Kidney glomerular epithelial cell (primary cell): ENCODE measurements at regions not wholly inside any gene's neighbourhood (a gene's known extent, or its start where the extent isn't known, plus 50 kb on each side); places are given as distances from the start of the nearest gene placed in this dataset.
A peak's percentile ranks its signal among the peaks of the same experiment; 100 is the strongest.
"Not testable (repeated sequence)": the region's sequence is repeated elsewhere in the genome, so short reads cannot be mapped to it uniquely, and the experiment has no call there.

Experiments used
- DNase-seq: peaks from one replicate; lab custom pipeline; 2025; lab: John Stamatoyannopoulos, UW

GRCh38 chr6:112988748-112989147 lies 641.6 kb downstream of the RFPL4B start:
- no peak for DNase-seq

- DNase-seq, result no peak
These were observed 643.8 kb downstream of the RFPL4B start for GRCh38 chr6:112990971-112991370.

- DNase-seq, result no peak
These were observed 644.8 kb downstream of the RFPL4B start for GRCh38 chr6:112991912-112992311.

DNA sequence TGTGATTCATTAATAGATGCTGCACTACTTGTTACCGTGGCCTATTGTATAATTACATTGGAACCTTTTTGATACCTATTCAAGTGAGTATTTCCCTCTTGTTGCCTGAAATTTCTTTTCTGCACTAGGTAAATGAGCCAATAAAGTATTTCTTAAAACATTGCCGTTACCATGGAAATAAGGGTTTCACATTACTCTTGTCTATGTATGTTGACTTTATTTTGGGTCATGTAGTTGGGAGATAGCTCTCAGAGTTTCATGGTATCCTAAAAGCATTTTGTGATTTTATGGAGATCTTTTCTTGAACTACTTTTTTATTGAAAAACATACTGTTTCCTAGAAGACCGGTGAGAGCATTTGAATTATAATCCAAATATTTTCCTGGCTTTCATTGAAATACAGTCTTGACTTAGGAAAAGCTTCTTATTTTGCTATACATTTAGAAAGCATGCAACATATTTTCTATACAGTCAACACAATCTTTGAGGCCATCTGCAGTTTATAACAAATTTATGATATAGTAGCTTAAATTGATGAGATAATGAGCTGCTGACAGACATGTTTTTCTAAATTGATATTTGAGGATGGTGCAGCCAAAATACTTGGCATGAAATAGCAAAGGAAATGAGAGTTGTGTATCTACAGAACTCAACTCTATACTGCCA lies 650.4 kb downstream of the RFPL4B start:
- no peak for DNase-seq

GRCh38 chr6:113004054-113004453 lies 656.9 kb downstream of the RFPL4B start:
- DNase-seq, result no peak

DNA sequence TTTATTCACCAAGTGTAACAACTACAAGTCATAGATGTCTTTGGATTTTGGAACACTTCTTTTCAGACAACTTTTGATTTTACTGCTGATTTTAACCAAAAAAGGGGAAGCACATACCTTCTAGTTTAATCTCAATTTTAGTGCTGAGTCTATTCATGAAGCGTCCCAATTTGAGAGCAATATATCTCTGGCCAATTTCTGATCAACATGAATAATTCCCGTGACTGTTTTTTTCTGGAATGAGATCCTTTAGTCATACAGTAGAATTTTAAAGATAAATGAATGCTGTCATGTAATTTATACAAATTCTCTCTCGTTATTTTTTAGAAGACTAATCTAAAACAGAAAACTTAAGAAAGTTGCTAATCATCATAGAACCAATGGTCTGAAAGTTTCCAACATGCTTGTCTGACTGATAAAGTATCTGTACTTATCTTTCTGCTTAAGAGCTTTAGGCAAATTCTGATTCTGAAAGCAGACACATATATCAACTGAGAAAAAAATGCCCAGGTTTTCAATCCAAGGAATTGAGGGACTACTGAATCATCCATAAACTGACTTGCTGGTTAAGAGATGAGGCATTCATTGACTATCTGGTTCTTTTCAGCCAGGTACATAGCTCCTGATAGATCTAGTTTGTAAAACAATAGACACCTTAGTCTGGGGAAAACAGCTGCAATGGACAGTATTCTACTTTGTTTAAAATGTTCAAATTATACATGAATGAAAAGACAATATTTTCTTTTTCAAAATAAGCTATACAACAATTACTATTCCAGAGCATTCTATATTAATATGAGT lies 657.5 kb downstream of the RFPL4B start:
- no peak for DNase-seq

DNA sequence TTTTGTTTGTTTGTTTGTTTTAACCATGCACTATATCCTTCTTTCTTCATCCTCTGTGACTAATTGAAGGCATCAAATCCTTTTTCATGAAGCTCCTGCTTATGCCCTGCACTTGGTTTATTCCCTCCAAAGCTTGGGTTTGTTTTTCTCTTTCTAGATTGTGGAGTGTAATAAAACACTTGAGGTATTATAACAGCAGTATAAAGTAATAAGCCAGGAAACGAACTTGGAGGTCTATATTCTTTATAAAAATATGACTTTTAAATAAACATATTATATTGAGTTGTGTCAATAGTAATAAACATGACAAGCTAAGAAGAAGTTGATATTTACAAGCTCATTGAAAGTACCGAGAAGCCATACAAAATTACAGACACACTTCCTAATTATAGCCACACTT lies 659.4 kb downstream of the RFPL4B start:
- no peak for DNase-seq

GRCh38 chr6:113009682-113010081 lies 662.6 kb downstream of the RFPL4B start:
- DNase-seq, result no peak

DNA sequence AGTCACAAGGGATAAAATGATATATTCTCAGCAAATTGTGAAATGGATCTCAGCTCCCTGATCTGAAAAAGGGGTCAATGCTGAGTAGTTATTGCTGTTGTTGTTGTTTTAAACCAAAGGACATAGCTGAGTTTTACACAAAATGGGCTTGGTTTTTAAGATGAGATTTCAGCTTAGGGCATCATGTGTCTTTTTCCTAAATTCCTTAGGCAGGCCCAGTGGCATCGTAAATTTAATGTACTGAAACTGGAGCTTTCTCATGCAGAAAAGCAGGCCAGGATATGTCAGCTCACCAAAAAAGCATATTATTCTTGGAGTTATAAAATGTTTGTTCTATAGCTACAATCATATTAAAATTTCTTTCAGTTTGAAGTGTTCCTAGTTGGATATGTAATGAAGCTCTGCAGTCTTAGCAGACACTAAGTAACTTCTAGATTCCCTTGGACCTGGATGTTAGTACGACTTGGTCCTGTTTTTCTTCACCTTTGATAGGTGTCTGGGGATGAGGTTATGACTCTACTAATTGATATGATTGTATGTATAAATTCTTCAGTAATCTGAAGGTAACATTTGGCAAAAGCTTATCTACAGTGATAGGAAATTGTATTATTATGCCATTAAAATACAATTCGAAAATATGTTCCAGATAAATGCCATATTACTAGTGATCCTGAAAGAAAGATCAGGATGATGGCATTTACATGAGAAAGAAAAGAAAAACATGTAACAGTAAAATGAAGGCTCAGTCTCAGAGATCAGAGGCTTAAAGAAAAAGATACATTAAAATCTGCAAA lies 663.3 kb downstream of the RFPL4B start:
- DNase-seq, result no peak

- no peak for DNase-seq
These were observed 664.3 kb downstream of the RFPL4B start for GRCh38 chr6:113011389-113011788.

- DNase-seq, result no peak
These were observed 664.7 kb downstream of the RFPL4B start for GRCh38 chr6:113011801-113012200.

DNA sequence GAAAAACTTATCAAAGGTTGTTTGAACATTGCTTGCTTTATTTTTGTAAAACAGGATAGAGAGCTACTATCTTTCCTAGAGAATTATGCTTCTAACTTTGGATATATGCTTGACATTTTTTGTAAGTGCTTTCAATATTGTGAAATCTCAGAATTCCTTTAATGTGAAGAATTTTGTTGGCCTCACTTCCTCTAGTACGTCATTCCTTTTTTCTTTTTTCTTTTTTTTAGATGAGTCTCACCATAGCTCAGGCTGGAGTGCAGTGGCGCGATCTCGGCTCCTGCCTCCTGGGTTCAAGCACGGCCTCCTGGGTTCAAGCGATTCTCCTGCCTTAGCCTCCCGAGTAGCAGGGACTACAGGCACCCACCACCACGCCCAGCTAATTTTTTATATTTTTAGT lies 668.1 kb downstream of the RFPL4B start:
- no peak for DNase-seq

GRCh38 chr6:113017353-113017752 lies 670.2 kb downstream of the RFPL4B start:
- no peak for DNase-seq

DNA sequence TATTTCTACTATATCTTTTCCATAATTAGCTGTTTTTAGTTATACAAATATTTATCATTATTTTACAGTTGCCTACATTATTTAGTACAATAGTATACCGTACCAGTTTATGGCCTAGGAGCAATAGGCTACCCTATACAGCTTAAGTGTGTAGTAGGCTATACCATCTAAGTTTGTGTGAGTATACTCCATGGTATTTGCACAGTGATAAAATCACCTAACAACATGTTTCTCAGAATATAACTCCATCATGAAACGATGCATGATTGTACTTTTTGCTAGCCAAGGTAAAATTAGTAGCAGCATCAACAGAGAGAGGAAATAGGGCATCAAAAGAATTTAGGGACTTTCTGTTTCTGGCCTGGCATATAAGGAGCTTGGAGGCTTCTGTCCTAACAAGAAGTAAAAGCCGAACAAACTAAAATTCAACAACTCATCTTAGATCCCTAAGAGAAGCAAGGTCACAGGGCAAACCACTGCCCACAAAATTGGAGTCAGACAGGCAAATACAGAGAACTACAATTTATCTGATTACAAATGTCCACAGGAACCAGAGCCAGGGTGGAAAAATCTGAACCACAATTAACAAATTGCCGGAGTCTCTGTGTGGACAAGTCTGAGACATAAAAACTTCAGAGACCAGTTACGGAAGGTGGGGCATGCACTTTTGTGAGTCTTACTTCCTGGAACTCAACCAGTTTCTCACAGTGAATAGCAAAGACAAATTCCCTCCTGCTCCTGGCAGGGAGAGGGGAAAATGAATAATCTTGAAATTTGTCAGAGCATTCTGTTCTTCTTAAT lies 671.4 kb downstream of the RFPL4B start:
- DNase-seq, result peak; percentile 18

DNA sequence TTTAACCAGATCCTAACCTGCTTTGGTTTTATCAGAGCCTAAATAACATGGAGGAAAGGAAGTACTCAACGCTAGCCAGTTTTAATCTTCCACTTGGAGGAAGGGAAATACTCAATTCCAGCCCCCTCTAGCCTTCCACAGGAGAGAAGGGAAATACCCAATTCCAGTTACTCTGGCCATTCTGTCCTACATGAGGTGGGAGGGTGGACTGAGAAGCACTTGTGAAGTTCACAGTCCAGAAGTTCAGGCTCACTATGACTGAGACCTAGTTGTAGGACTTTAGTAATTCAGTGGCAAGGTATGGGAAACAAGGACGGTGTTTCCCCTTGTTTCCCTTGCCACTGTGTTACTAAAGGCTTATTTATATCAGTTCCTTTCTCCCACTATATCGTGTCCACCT lies 672.0 kb downstream of the RFPL4B start:
- no peak for DNase-seq

DNA sequence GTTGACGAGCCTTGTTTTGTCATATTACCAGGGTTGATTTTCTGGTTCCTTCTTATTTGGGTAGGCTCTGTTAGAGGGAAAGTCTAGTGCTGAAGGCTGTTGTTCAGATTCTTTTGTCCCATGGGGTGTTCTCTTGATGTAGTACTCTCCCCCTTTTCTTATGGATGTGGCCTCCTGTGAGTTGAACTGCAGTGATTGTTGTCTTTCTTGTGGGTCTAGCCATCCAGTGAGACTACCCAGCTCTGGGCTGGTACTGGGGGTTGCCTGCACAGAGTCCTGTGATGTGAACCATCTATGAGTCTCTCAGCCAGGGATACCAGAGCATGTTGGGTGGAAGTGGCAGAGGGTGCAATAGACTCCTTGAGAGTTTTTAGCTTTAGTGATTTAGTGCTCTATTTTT lies 680.6 kb downstream of the RFPL4B start:
- DNase-seq, result no peak

GRCh38 chr6:113029161-113029560 lies 682.0 kb downstream of the RFPL4B start:
- not testable (repeated sequence) for DNase-seq

DNA sequence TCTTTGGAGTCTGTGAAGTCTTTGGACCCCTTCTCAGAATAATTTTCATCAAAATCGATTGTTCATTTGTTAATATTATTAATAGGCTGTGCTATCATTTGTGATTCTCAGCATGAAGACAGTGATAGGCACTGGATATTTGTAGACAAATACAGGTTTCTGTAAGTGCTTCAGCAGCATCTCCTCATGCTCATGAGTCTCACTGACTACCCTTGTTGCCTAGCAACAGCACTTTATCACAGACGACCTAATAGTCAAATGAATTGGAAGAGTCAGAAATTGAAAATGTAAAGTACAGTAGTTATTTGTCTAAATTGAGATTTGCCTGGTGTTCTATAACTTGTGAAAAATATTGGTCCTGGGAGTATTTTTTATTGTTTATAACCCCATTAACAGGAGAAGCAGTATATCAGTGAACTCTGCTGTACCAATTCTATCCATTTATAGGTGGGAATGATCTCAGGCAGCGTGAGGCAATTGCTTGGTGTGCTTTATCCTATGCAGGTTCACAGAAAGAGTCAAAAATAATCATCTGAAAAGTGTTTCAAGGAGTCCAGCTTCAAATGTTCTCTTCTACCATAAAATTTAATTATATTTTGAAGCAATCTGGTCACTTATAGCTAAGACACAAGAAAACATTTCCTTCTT lies 684.6 kb downstream of the RFPL4B start:
- DNase-seq, result no peak

GRCh38 chr6:113039005-113039404 lies 691.9 kb downstream of the RFPL4B start:
- no peak for DNase-seq

DNA sequence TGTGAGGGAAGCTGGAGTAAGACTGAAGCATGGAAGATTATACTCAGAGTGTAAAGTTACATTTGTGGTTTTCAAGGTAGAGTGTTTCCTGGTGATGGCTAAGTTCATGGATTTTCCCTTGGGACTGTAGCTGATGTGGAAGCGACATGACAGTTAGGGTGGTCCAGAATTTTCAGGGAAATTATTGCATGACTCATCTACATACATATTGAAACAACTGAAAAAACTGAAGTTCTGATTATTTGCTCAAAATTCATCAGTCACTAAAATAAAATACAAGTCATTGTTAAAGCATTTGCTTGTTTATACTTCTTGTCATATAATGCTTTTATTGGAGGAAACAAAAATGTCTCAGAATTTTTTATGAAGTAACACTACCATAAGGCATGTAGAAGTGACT lies 700.0 kb downstream of the RFPL4B start:
- DNase-seq, result no peak

DNA sequence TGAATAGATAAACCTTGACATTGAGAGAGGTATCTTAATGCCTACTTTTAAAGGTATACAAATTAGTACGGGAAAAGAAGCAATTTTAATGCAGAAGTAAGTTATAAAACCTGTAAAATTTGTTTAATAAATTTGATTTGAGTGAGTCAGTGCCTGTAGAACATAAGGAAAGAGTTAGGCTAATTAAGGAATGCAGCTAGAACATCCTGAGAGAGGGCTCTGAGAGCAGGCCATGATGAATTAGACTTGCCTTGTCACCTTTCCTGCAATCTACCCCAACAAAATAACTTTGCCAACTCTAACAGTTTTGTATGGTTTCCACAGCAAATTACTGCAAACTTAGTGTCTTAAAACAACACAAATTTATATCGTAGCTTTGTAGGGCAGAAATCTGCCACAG lies 700.8 kb downstream of the RFPL4B start:
- no peak for DNase-seq

- DNase-seq, result no peak
These were observed 701.6 kb downstream of the RFPL4B start for GRCh38 chr6:113048741-113049140.
